DMS 273 treated with DMSO at 0.1 percent for 48 hours (cell line): ENCODE measurements at regions not wholly inside any gene's neighbourhood (a gene's known extent, or its start where the extent isn't known, plus 50 kb on each side); places are given as distances from the start of the nearest gene placed in this dataset.

Source experiments
- DNase-seq: peaks from one replicate; lab custom pipeline; 2025; lab: John Stamatoyannopoulos, UW

- DNase-seq: no peak
These were observed 51.4 kb upstream of the SOX2 start for GRCh38 chr3:181660337-181660736.

GRCh38 chr3:181637456-181637855 is 74.3 kb upstream of the SOX2 start:
- DNase-seq: no peak

GRCh38 chr3:181637056-181637455 is 74.7 kb upstream of the SOX2 start:
- no peak for DNase-seq

- DNase-seq: no peak
These were observed 76.6 kb upstream of the SOX2 start for GRCh38 chr3:181635141-181635540.

- DNase-seq: no peak
These were observed 78.2 kb upstream of the SOX2 start for GRCh38 chr3:181633556-181633955.

- no peak for DNase-seq
These were observed 79.8 kb upstream of the SOX2 start for GRCh38 chr3:181631901-181632300.

GRCh38 chr3:181630853-181631252 is 80.9 kb upstream of the SOX2 start:
- no peak for DNase-seq

- DNase-seq: no peak
These were observed 82.0 kb upstream of the SOX2 start for GRCh38 chr3:181629711-181630110.

GRCh38 chr3:181629029-181629428 is 82.7 kb upstream of the SOX2 start:
- no peak for DNase-seq

- DNase-seq: no peak
These were observed 83.3 kb upstream of the SOX2 start for GRCh38 chr3:181628384-181628783.

- DNase-seq: no peak
These were observed 85.7 kb upstream of the SOX2 start for GRCh38 chr3:181626036-181626435.

GRCh38 chr3:181623924-181624694 is 87.6 kb upstream of the SOX2 start:
- no peak for DNase-seq

- no peak for DNase-seq
These were observed 89.4 kb upstream of the SOX2 start for GRCh38 chr3:181622365-181622764.

- DNase-seq: no peak
These were observed 91.8 kb upstream of the SOX2 start for GRCh38 chr3:181619897-181620296.

- no peak for DNase-seq
These were observed 93.5 kb upstream of the SOX2 start for GRCh38 chr3:181618260-181618659.

GRCh38 chr3:181616088-181617070 is 95.3 kb upstream of the SOX2 start:
- DNase-seq: no peak

- no peak for DNase-seq
These were observed 96.1 kb upstream of the SOX2 start for GRCh38 chr3:181615666-181616065.

GRCh38 chr3:181614878-181615277 is 96.8 kb upstream of the SOX2 start:
- no peak for DNase-seq

GRCh38 chr3:181613813-181614212 is 97.9 kb upstream of the SOX2 start:
- DNase-seq: no peak

- no peak for DNase-seq
These were observed 98.5 kb upstream of the SOX2 start for GRCh38 chr3:181613191-181613590.

GRCh38 chr3:181610973-181611265 is 100.8 kb upstream of the SOX2 start:
- DNase-seq: no peak

- no peak for DNase-seq
These were observed 101.4 kb upstream of the SOX2 start for GRCh38 chr3:181610083-181610972.
